Erythroblast (primary cell): ENCODE measurements at regions not wholly inside any gene's neighbourhood (a gene's known extent, or its start where the extent isn't known, plus 50 kb on each side); places are given as distances from the start of the nearest gene placed in this dataset.

Source experiments
- GATA1 ChIP-seq: IDR thresholded peaks from 2 replicates; pipeline ENCODE4 v1.6.1; 2011; ENCODE audit warnings: low read depth, mild to moderate bottlenecking, control low read depth, low read length, moderate library complexity
- POLR2A ChIP-seq: IDR thresholded peaks from 2 replicates; pipeline ENCODE4 v1.6.1; 2011; ENCODE audit warnings: mild to moderate bottlenecking, low read length

DNA sequence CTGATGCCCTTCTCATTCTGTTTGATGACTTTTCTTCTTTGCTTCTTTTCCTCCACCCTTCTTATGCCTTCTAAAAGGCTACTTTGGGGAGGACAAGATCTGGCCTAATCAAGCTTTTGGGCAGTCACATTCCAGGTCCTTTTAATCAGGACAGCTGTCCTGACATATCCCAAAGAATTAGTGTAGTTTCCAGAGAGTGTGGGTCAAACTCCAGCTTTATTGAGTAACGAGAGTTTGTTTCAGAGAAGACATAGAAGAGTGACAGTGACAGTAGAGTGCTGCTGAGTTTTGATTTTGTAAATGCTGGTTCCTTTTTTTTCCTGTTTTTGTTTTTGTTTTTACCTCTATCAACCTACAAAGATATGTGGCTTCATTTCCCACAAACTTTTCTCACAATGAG, 158.4 kb upstream of the SESN3 start:
- no peak for TF ChIP-seq POLR2A
- no peak for TF ChIP-seq GATA1
